Left hindlimb (tissue), 1 donor: ENCODE measurements at regions not wholly inside any gene's neighbourhood (a gene's known extent, or its start where the extent isn't known, plus 50 kb on each side); places are given as distances from the start of the nearest gene placed in this dataset.

Experiments
- DNase-seq: peaks from one replicate; pipeline ENCODE4 v3.0.0-alpha.2; 2018

DNA sequence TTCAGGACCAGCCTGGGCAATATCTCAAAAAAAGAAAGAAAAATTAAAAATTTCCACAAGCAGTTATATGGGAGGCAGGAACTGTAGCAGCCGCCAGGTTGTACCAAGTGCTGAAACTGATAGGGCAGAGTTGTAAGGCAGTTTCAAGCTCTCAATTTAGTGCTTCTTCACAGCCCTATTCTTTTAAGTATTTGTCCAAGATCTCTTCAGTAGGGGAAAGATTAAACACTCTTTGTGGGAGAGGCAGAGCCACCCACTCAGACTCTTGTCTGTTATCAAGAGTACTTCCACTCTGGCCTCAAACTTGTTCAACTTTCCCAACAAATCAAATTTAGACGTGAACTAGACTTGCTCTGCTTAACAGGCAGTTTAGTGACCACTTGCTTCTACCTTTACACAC is 228.7 kb downstream of the REEP3 start:
- no peak for DNase-seq

DNA sequence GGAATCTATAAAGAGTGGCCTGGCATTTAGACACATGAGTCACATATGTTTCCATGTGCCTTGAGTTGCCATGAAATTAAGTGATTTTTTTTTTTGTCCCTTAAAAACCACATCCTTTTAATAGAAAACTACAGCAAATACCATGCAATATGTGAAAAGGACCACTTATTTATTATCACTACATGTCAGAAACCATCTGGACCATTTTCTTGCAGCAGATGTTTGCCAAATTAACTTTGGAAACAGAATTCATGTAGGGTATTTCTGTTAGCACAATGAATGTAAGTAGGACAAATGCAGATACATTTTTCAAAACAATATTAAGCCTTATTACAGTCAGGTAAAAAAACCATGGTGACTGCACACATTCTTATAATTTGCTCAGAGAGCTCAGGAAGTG is 230.6 kb downstream of the REEP3 start:
- DNase-seq: no peak

DNA sequence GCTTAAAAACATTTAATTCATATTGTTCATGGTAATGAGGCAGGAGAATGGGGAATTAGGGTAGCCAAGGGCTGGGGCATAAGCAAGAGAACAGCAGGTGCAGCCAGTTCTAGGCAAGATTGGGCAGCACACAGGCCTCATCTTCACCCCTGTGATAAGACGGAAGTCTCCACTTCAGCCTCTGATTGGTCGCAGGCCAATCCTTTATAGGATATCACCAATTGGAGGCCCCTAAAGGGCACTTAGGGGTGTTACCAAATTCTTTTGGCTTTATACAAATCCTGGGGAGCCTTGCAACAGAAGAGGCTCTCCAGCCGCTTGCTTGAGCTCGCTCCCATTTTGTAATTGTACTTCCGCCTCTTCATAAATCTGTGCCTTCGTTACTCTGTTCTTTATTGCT is 231.1 kb downstream of the REEP3 start:
- DNase-seq: no peak

DNA sequence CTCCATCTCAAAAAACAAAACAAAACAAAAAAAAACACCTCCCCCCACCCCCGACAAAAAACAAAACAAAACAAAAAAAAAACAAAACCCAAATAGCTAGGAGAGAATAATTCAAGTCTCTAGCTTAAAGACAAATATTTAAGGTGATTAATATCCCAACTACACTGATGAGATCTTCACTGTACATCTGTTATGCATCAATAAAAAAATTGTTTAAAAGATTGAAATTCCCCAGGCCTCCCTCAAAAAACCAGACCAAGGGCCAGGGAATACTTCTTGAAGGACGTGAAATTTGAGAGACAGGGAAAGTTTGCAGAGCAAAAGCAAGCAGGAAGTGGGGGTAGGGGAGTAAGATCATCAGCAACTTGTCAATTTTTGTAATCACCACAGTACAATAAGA is 232.6 kb downstream of the REEP3 start:
- DNase-seq: no peak

DNA sequence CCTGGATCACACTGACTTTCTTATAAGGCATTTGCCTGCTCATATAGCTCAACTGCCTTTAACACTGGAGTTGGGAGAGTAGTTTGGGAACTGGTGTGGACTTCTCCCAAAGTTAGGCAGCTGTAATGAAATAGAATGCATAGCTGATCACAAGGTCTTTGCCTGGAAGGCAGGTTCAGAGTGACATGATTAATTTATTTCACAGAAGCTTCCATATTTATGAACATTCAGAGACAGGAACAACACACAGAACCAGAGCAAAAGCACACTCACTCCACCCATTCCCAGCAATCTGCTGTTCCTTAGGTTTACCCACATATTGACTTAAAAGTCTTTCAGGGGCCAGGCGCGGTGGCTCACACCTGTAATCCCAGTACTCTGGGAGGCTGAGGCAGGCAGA is 234.2 kb downstream of the REEP3 start:
- no peak for DNase-seq

DNA sequence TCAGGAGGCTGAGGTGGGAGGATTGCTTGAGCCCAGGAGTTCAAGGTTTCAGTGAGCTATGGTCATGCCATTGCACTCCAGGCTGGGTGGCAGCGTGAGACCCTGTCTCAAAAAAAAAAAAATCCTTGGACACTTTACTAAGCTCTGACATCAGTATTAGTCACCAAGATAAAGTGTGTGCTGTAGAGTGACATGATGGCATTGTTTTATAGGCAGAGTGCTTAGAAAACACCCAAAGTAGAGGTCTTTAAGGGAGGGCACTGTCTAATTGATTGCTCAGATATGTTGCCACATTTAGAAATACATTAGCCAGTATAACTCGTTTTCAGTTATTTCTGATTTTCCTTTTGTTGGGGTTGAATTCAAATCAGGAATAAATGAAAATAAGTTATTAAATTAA is 235.9 kb downstream of the REEP3 start:
- no peak for DNase-seq

DNA sequence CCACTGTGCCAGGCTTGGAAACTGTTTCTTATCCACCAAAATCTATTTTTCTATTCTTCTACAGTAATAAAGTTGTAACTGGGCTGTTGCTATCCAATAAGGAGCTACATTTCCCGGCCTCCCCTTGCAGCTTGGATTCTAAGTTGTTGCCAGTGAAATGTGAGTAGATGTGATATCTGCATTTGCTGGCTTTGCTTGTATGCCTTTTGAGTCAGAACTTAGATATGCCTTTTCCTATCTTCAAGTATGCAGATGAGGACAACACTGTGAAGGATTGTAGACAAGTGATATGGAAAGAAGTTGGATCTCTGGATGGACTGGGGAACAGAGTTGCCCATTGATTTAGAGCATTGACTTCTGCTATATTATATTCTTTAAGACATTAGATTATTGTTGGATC is 236.9 kb downstream of the REEP3 start:
- no peak for DNase-seq

DNA sequence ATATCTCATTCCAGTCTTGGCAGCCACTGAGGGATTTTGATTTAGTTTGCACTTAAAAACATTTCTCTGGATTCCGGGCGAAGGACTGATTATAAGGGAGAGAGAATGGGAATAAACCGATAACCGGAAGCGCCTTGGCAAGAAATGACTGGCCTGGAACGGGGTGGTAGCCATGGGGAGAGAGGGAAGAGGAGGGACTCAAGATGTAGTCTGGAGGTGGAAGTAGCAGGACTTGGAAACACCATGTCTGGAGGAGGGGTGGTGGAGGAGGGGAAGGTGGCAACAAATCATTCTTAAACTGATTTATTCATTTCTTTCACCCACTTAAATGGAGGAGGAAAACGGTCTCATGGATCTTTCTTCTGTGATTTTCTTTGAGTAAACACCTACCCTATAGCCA is 238.1 kb downstream of the REEP3 start:
- DNase-seq: no peak

DNA sequence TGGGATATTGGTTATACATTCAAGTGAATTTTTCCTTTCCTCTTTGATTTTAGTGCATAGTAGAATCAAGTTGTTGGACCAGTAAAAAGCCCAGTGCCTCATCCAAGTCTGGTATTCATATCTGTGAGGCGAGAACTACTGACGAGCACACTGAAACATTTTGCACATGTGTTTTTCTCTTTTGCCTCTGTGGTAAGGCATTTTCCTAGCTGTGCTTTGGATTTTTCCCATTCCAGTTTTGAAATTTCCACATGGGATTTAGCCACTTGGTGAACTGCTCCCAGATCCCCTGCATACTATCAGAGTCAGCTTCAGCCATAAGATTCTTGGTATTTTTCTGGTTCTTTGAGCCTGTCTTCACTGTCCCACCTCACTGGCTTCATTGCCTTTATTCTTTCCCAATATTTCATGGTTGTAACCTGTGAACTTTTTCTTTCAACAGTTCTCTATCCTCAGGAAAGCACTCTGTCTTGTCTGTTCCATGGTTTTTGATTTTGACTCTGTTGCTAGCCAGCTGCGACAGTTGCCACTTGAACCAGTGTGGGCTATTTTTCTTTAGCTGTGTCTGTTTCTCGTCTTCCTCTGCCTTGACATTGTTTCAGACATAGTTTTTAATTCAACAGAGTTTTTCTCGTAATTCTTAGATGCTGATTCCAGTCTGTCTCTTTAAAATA is 239.0 kb downstream of the REEP3 start:
- peak; percentile 36 for DNase-seq

DNA sequence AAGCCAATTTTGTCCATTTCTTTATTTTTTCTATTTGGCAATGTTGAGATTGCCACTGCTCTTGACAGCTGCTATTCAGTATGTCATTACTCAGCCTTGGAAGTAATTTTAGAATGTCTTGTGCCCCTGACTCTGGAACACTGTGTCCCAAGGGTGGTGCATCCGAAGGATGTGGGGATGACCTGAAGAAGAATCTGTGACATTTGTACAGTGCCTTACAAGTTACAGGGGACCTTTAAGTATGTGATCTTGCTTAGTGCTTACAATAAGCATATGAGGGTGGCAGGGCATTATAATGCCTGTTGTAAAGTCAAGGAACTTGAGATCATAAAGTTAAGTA is 239.5 kb downstream of the REEP3 start:
- DNase-seq: no peak

DNA sequence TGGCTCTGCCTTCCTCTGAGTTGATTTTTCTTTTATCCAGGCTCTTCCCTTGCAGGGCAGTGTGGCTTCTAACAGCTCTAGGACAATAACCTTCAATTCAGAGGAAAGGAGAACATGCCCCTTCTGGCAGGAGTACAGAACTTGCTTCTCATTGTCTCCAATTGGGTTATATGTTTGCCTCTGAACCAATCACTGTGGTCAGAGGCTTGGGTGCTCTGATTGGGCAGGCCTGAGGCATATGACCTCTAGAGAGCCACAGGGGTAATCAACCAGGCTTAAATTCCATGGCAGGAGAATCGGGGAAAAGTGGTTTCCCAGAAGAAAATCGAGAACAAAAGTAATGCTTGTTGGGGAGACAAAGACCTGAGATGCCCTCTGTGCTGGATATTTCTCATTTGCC is 240.0 kb downstream of the REEP3 start:
- no peak for DNase-seq

DNA sequence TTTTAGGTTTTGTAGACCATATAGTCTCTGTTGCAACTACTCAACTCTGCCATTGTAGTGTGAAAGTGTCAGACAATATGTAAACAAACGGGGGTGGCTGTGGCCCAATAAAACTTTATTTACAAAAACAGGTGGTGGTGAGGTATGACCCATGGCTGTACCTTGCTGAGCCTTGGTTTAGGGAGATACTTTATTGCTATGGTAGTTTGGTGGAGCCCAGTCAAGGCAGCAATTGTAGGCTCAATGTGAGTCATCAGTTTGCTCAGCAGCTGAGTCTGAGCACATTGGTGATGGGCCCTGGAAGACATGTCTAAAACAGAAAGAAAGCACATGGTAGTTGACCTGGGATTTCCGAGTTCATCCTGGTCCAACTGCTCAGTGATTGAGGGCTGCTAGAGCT is 242.5 kb downstream of the REEP3 start:
- DNase-seq: no peak

DNA sequence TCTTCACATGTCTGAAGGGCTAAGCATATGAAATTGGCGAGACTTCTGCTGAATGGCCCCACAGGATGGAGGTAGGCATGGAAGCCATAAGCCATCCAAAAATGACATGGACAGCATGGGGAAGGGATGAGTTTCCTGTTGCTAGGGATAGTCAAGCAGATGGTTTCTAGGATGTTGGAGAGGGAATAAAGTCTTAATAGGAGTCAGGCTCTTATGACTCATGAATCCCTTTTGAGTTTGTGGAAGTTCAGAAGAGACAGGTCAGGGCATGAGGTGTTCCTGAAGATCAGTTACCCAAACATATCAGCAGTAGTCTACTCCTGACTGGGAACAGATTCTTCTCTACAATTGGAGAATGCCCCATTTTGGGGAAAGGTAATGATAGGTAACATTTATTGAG is 243.9 kb downstream of the REEP3 start:
- DNase-seq: no peak

DNA sequence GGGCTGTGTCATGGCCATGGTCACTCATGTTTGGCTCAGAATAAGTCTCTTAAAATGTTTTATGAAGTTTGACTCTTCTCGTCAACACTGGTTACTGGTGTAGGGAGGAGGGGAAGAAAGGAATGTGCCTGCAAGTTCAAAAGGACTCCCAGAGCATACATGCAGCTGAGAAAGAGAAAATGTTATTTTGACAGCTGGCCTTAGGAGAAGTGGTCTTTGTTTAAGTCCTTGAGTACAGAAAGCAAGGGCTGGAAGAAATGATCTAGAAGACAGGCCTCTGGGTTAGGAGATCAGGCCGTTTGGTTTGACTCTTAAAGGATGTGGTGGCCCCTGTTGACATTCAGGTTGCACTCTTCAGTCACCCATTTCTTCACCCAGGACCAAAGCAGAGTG is 245.5 kb downstream of the REEP3 start:
- peak; percentile 34 for DNase-seq

DNA sequence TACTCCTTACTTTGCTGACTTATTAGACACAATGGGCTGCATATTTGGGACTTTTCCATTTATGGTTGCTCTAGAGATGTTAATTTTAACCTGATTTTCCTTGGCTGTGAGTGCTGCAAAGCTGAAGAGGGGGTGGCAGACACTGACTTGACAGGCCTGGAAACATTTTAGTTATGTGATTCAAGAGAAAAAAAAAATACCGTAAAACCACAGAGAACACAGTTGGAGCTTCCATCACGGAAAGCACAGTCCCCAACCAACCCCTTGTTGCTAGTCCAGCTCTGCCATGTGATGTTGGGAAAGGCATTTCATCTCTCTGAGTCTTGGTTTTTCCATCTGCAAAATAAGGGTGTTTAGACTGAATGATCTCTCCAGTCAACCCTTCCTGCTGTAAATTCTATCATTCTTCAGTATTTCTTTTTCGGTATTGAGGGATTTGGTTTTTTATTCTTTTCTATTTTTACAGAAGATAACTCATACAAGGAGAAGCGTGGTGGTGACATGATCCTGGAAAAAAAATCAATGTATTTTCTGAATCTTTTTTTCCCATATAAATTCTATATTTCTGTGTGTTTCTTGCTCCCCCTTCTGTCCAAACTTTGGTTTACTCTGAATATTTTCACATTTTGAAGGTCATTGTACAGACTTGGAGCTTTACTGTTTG is 246.1 kb downstream of the REEP3 start:
- DNase-seq: peak; percentile 64

DNA sequence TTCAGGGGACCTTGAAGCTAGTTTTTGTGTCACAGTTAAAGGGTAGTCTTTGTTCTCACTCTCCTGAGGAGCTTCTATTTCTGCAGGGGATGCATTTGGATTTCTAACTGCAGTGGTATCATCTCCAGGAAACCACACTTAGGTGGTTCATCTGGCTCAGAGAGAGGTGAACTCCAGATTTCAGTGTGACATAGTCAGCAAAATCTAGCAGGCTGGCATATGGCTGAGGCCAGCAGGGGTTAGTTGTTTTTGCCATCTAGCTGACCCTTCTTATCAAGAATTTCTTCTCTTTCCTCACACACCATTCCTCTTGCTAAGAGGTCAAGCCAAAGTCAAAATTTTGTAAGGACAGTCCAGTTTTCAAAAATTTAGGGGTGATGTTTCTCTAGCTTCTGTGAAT is 248.2 kb downstream of the REEP3 start:
- no peak for DNase-seq

DNA sequence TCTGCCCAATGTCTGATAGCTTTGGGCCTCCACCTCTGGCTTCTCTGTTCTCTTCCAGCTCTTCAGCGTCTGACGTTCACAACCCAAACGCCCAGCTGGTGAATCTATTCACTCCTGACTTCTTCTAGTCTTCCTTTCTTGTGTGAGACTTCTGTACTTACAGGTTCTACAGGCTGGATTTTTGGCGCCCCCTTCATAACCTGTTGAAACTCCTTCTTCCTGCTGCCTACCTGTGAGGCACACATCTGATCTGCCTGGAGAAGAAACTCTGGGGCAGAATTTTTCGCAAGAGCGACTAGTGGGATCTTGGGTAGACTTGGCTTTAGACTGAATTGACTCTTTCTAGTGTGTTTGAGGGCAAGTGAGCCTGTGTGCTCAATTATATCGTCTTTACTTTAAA is 249.3 kb downstream of the REEP3 start:
- no peak for DNase-seq

DNA sequence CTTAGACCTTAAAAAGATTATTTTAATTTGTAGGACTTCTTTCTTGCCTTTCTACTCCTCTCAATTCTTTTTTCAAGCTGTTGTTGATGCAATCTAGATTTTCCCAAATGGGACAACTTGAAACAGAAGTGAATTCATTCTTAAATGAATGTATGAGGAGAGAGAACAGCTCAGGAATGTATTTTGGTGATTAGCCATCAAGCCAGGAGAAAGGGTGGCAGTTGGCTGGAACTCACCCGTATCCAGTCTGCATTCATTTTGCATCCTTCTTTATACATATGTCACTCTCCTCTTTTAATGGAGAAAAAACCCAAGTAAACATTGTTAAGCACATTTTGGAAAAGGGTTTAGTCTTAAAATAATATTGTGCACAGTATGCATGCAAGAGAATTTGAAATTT is 251.3 kb downstream of the REEP3 start:
- no peak for DNase-seq

DNA sequence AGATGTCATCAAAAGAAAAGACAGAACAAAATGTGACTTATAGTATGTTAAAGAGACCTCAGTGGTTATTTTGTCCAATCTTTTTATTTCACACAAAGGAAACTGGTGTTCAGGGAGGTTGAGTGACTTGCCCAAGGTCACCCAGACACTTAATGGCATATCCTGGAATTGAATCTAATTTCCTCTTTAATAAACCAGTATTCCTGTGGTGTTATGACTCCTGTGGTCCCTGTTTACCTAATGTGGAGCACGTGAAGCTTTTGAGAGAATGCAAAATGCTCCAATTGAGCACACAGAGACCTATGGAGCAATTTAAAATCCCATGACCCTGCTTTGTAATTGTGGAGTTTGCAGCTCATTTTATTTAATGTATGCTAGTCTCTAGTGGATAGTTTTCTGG is 251.9 kb downstream of the REEP3 start:
- DNase-seq: no peak

DNA sequence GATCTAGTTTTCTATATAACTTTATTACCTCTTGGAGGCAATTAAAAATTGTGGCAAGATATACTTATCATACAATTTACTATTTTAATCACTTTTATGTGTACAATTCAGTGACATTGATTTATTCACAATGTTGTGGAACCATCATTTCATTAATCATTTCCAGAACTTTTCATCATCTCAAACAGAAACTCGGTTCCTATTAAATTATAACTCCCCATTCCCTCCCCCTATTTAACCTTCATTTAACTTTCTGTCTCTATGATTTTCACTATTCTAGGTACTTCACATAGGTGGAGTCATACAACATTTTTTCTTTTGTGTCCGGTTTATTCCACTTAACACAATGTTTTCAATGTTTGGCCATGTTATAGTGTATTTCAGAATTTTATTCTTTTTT is 252.8 kb downstream of the REEP3 start:
- DNase-seq: no peak

DNA sequence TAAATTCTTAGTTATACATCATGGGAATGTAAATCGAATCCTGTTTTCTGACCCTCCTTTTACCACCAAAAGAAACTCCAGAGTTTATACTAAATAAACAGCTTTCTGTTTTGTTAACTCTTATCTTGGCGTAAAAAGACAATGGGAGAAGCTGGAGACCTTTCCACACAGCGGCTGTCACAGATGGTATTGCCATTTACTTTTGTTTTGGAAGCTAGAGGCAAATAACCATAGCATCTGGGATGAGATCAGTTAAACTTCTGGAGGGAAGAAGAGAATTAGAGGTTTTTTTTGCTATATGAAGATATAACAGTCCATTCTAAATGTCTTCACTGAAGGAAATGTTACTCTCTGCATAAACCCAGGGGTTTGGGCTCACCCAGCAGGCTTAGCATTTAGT is 258.9 kb downstream of the REEP3 start:
- peak; percentile 33 for DNase-seq

DNA sequence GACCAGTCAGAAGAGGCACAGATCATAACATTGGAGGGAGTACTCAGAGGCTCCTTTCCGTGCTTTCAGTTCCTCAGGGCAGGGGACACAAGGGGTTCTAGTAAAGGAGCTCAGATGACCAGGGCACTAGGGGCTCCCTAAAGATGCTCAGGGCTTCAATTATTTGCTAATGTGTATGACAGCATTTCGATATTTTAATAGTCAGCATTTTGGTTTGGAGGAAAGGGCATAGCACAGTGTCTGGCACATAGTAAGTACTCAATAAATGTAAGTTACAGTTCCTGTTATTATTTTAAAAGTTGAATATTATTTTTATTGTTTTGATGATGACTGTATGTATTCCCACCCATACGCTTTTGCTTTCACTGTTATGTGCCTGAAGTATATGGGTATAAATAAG is 260.0 kb downstream of the REEP3 start:
- no peak for DNase-seq

DNA sequence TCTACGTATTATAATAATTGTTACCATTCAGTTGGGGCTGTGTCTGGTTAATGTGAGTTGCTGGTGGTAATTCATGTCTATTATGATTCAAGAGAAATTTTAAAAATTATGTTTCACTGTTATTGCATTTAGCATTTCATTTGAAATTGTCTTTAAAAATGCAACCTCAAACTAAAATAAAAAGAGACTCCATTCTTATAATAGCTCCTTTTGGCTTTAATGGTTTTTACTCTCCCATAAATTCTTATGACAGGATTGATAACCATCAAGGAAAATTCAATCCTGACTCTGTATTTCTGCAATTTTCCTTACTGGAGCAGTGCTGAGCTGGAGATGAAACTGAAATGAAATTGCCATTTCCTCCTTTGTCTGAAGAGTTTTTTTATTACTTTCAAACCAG is 262.7 kb downstream of the REEP3 start:
- no peak for DNase-seq

DNA sequence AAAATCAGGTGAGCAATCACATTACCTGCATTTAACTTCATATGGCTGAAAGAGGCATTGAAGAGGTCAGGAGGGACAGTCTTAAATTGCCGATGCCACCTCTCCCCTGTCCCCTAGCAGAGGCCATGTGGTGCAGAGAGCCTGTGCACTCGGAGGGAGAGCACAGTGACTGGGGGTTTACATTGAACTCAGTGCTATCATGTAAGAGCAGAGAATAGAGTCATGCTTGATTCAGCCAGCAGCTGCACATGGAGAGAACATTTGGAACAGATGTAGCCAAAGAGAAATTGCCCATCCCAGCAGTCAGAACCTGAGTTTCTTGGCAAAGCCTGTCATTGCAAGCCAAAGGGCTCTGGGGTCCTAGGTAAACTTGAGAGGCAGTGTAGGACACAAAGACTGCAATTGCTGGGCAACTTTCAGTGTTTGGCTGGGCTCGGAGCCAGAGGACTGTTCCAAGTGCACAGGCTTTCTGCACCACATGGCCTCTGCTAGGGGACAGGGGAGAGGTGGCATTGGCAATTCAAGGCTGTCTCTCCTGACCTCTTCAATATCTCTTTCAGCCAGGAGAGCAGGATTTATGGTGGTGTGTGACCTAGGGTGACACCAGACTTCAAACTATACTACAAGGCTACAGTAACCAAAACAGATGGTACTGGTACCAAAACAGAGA is 267.1 kb downstream of the REEP3 start:
- no peak for DNase-seq
